CD4-positive, alpha-beta T cell treated with Interferon alpha-2 for 1 hour (primary cell): ENCODE measurements at regions not wholly inside any gene's neighbourhood (a gene's known extent, or its start where the extent isn't known, plus 50 kb on each side); places are given as distances from the start of the nearest gene placed in this dataset.

Experiments used
- DNase-seq, 2 donors: peaks; one replicate each; pipeline ENCODE4 v3.0.0-alpha.2; 2020 to 2022

DNA sequence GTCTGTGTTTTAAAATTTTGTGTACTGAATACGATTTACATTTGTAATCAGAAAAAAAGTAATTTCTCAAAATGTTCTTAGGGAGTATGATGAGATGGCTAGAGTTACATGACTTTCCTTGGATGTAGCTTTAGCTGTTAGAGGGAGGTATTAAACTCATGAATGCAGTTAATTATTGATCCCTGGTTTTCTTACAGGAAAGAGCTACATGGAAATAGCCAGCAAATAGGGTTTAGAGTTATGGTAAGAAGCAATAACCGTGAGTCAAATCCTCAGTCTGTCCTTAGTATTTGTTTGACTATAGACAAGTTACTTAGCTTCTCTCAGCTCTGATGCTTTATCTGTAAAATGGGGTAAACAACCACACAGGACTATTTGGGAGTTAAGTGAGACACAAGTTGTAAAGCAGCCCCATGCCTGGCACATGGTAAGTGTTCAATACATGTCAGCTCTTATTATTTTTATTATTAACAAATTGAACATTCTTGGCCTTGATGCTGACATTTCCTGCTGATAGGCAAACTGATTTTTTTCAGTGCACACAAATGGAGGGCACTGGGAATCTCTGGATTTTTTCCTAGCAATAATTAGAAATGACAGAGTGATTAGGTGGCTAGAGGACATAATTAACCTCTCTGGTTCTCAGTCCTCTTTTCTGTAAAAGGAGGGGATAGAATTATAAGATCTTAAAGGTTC lies 204.5 kb upstream of the PHYHIPL start:
- no peak for DNase-seq

DNA sequence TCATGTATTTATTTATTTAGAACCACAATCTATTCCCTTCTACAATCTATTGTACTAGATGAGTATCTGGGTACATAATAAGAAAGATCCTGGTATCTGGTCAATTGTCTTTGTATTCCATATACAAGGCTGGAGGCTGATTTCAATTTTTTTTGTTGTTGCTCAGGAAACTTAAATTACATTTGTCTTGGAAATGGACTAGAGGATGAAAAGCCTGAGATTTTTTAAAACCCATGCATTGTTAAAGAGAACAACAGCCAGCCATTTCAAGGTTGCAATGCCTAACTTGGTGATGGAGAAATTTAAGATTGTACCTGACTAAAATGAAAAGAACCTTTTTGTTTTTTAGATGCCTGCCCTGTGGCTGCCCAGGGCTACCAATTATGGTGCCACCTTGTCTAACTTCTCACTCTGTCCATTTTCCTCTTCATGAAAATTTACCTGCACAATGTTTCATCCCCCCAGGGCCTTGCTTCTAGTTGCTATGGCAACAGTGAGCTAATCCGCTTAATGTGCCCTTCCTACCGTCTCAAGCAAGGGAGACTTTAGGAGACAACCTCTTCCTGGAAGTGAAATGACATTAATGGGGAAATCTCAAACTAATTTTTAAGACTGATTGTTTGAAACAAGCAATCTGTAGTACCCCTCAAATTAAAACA lies 203.7 kb upstream of the PHYHIPL start:
- DNase-seq, result no peak

GRCh38 chr10:58973235-58973595 lies 203.2 kb upstream of the PHYHIPL start:
- no peak for DNase-seq

GRCh38 chr10:58976254-58976653 lies 200.2 kb upstream of the PHYHIPL start:
- no peak for DNase-seq

DNA sequence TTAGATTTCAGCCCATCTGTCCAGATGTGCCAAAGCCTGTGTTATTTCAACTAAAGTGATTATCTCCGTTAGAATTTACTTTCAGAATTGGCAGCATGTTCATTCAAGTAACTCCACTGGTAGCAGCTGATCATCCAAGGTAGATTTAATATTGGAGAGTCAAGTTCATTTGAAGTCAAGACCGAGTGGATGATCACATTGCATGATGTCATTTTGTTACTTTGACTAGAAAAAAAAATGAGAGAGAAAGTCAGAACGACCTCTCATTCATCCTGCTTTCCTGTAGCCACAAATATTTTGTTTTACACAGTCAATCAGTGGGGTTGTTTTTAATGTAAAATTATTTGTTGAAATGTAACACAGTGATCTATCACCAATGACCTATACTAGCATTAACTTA lies 196.7 kb upstream of the PHYHIPL start:
- no peak for DNase-seq

DNA sequence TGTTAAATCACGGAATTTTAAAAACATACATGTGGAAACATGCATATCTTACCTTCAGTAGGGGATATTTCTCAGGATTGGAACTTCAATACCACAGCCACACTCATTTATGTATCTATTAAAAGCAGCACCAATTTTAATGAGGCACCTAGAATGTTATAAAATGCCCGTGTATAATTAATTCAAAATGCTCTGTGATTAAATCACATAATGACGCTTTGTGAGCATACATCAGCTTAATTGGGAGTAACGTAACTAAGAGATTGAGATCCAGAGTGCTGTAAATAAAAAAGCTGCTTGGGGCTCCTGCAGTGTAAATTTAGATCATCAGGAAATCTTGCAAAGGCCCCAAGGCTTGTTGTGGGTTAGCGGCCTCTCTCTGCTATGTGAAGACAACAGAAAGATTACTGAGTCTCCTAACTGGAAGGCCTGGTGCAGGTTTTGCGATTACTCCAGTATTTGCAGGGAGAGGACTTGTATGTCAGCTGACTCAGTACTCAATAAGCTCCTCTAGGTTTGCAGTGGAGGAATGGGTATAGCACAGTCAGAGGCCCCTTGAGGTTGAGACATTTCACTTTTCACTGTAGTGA lies 195.5 kb upstream of the PHYHIPL start:
- no peak for DNase-seq

DNA sequence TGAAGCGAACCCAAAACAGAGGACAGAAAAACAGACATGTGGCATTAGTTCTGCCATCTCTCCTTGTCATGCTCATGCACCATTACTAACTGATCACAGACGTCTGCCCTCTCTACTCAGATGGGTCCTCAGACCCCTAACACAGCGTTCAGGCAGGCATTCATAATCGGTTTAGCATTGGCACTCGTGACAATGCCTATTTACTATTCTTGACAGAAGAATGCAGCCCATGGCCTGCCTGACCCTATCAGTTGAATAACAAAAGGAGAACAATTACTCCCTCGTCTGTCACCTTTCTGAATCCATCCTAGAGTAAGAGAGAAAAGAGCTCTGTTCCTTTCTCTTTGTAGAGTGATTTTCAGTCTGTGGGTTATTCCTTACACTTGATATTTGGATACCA lies 194.6 kb upstream of the PHYHIPL start:
- DNase-seq, result no peak

- DNase-seq, result no peak
Observed at GRCh38 chr10:58982470-58983239, 193.8 kb upstream of the PHYHIPL start.

DNA sequence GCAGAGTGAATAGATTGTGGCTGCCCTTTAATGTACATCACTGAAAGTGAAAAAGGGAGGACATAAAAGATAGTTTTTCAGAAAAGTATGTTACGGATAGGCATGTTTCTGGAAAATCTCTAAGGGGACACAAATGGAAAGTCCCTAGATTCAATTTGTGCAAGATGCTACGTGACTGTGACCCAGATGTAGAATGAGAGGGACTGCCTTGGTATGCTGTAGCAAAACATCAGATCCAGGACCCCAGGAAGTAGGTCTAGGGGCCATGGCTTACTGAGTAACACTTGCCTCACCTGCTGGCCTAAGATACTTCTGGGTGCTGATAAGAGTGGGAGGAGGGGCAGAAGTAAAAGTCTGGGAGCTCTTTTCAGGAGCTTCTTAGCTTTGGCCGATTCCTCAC lies 191.2 kb upstream of the PHYHIPL start:
- no peak for DNase-seq

DNA sequence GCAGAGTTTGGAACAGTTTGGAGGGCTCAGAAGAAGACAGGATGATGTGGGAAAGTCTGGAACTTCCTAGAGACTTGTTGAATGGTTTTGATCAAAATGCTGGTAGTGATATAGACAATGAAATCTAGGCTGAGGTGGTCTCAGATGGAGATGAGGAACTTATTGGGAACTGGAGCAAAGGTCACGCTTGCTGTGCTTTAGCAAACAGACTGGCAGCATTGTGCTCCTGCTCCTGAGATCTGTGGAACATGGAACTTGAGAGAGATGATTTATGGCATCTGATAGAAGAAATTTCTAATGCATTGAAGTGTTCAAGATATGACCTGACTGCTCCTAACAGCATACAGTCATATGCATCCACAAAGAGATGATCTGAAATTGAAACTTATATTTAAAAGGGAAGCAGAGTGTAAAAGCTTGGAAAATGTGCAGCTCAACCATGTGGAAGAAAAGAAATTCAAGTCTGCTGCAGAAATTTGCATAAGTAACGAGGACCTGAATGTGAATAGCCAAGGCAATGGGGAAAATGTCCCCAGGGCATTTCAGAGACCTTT lies 186.9 kb upstream of the PHYHIPL start:
- no peak for DNase-seq

DNA sequence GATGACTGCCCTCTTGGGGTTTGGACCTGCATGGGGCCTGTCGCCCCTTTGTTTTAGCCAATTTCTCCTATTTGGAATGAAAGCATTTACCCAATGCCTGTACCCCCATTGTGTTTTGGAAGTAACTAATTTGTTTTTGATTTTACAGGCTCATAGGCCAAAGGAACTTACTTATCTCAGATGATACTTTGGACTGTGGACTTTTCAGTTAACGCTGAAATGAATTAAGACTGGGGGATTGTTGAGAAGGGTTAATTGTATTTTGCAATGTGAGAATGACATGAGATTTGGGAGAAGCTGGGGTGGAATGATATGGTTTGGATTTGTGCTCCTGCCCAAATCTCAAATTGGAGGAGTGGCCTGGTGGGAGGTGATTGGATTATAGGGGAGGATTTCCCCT lies 185.8 kb upstream of the PHYHIPL start:
- no peak for DNase-seq

GRCh38 chr10:58991856-58992255 lies 184.6 kb upstream of the PHYHIPL start:
- DNase-seq, result no peak

DNA sequence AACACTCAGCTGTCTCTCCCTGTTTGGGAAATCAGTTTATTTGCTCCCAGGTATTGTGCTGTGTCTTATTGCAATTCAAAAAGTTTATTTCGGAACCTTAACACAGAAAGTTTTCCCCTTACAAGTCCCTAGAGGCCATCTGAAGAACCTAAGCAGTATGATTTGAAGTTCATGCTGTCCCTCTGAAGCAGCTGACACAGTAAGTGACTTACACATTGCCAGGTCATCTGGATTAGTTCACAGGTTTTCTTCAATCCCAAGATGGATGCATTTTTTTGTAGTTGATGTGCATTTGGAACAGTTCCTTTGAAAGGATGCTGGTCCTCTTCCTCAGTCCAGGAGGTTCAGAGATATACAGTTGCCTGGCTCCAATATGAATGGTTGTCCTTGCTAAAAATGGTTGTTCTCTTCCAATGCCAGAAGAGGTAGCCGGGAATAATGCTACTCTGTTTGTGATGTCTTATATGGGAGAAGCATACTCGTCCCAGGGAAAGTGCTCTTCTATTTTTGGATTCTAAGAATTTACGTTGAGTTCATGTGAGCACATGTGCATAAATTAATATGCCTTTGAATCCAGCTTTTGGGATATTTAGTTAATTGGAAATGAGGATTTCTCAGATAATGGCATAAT lies 183.5 kb upstream of the PHYHIPL start:
- DNase-seq, result no peak

- no peak for DNase-seq
Observed at GRCh38 chr10:58993480-58994221, 182.8 kb upstream of the PHYHIPL start.

- DNase-seq, result no peak
Observed at GRCh38 chr10:58994226-58995057, 182.0 kb upstream of the PHYHIPL start.

GRCh38 chr10:58995058-58995596 lies 181.3 kb upstream of the PHYHIPL start:
- no peak for DNase-seq

GRCh38 chr10:58996063-58996462 lies 180.4 kb upstream of the PHYHIPL start:
- DNase-seq, result no peak

DNA sequence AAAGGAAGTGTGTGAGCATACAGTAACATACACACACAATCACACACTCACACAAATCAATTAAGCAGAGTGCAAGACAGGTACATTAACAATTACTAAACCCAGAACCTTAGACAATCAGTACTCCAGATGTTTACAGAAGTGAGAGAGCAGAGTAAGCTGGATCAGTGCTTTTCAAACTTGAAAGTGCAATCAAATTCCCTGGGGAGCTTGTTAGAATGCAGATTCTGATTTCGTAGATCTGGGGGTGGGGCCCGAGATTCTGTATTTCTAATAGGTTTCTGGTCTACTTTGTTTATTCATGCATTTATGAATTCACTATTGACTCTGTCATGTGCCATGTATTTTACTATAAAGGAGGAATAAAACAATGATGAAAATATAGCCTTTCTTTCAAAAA lies 179.6 kb upstream of the PHYHIPL start:
- no peak for DNase-seq

DNA sequence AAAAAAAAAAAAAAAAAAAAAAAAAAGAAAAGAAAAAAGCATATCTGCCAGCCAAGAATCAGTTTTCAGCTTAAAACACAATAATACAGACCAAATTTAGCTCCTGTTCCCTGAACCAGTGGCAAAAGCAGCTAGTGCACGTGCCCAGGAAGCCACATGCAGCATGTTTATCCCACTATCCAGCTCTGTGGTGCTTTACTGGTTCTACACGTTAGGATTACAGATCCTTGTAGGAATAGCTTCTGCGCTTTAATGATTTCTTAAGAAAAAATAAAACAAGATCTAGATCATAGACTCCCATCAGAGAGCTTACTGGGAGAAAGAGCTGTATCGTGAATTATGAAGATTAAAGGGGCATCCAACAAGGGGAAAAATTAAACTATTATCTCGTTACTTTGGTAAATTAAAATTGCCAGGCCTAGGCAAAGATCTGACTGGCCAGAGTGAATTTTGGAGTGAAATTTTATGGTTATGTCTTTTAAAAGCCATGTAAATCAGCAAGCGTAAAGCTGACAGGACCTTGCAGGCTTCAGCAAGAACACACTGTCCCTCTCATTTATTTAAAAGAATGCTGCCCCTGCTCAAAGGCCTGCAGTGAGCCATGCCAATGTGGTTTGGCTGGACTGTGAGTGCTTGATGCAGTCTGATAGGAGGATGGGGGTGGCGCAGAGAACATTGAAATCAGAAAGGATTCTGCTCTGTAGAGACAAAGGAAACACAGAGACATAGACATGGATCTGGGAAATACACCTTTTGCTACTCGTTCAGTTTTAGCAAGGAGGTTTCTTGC lies 177.3 kb upstream of the PHYHIPL start:
- DNase-seq, result no peak

- no peak for DNase-seq
Observed at GRCh38 chr10:59000162-59000825, 176.1 kb upstream of the PHYHIPL start.
